Urinary bladder (tissue), 3 donors: ENCODE measurements at regions not wholly inside any gene's neighbourhood (a gene's known extent, or its start where the extent isn't known, plus 50 kb on each side); places are given as distances from the start of the nearest gene placed in this dataset.

Source experiments
- DNase-seq: peaks from one replicate; pipeline ENCODE4 v3.0.0-alpha.2; 2015; ENCODE audit errors: extremely low spot score
- H3K27ac ChIP-seq: one replicate; pipeline ENCODE4 v1.5.1; 2013; ENCODE audit warnings: low read depth, mild to moderate bottlenecking, moderate library complexity
- H3K36me3 ChIP-seq: one replicate; pipeline ENCODE4 v1.6.1; 2013; ENCODE audit warnings: mild to moderate bottlenecking, moderate library complexity; ENCODE audit not compliant: insufficient read depth
- H3K4me1 ChIP-seq: one replicate; pipeline ENCODE4 v1.6.1; 2013; ENCODE audit warnings: mild to moderate bottlenecking, moderate library complexity; ENCODE audit not compliant: insufficient read depth
- H3K4me3 ChIP-seq: one replicate; pipeline ENCODE4 v1.5.1; 2013; ENCODE audit warnings: low read depth, low read length
- WGBS: extraction: QIAGEN DNeasy Blood & Tissue Kit; methylation state at CpG from one replicate; pipeline ENCODE4 v1.1.7; 2013; 5-methylcytosine and 5-hydroxymethylcytosine counted together
- donor health status: healthy with polysubstance abuse.
- donor health status: healthy.

- Histone ChIP-seq H3K36me3 (no peaks in the 10 kb centered on the region), H3K27ac (no peak overlapping the region), H3K4me1 (no peaks in the 10 kb centered on the region), H3K4me3 (no peak overlapping the region)
- WGBS = 85% methylated on average over 5 of the region's 5 CpGs
- no peak for DNase-seq
These were observed 296.2 kb downstream of the FOXA2 start for GRCh38 chr20:22288156-22288555.

- H3K27ac ChIP-seq = no peak overlapping the region
- no peak for DNase-seq
- no peaks in the 10 kb centered on the region for H3K4me1 ChIP-seq
- H3K36me3 ChIP-seq = no peaks in the 10 kb centered on the region
- WGBS = 33% methylated on average over 1 of the region's 1 CpG
- H3K4me3 ChIP-seq = no peak overlapping the region
These were observed 298.8 kb downstream of the FOXA2 start for GRCh38 chr20:22285555-22285954.

- Histone ChIP-seq H3K27ac (no peak overlapping the region), H3K36me3 (no peaks in the 10 kb centered on the region), H3K4me1 (no peaks in the 10 kb centered on the region), H3K4me3 (no peak overlapping the region)
- WGBS = 85% methylated on average over 3 of the region's 3 CpGs
- DNase-seq = no peak
These were observed 301.7 kb downstream of the FOXA2 start for GRCh38 chr20:22282696-22283095.

GRCh38 chr20:22274330-22274729 is 310.0 kb downstream of the FOXA2 start:
- no peaks in the 10 kb centered on the region for H3K36me3 ChIP-seq
- no peaks in the 10 kb centered on the region for H3K4me1 ChIP-seq
- DNase-seq = no peak
- no peak overlapping the region for H3K27ac ChIP-seq
- WGBS = 64% methylated on average over 4 of the region's 4 CpGs
- no peak overlapping the region for H3K4me3 ChIP-seq

- H3K36me3 ChIP-seq = no peaks in the 10 kb centered on the region
- WGBS = 89% methylated on average over 2 of the region's 2 CpGs
These were observed 315.7 kb downstream of the FOXA2 start for GRCh38 chr20:22268675-22269074.

GRCh38 chr20:22264917-22265316 is 319.5 kb downstream of the FOXA2 start:
- H3K4me1 ChIP-seq = no peaks in the 10 kb centered on the region
- H3K4me3 ChIP-seq = no peak overlapping the region
- no peak overlapping the region for H3K27ac ChIP-seq
- 33% methylated on average over 4 of the region's 4 CpGs for WGBS
- no peaks in the 10 kb centered on the region for H3K36me3 ChIP-seq
- no peak for DNase-seq

More at GRCh38 chr20:22268675-22269074, 315.7 kb downstream of the FOXA2 start:
- no peak overlapping the region for H3K4me3 ChIP-seq
- H3K4me1 ChIP-seq = no peaks in the 10 kb centered on the region
- no peak overlapping the region for H3K27ac ChIP-seq
- no peak for DNase-seq

GRCh38 chr20:22260506-22260905 is 323.9 kb downstream of the FOXA2 start:
- no peak for DNase-seq
- WGBS = 22% methylated on average over 1 of the region's 1 CpG
- Histone ChIP-seq H3K4me1 (no peaks in the 10 kb centered on the region), H3K4me3 (no peak overlapping the region), H3K27ac (no peak overlapping the region), H3K36me3 (no peaks in the 10 kb centered on the region)

GRCh38 chr20:22257912-22258311 is 326.5 kb downstream of the FOXA2 start:
- 73% methylated on average over 6 of the region's 6 CpGs for WGBS
- Histone ChIP-seq H3K4me3 (no peak overlapping the region), H3K36me3 (no peaks in the 10 kb centered on the region), H3K27ac (no peak overlapping the region), H3K4me1 (no peaks in the 10 kb centered on the region)
- no peak for DNase-seq

GRCh38 chr20:22248051-22248667 is 336.2 kb downstream of the FOXA2 start:
- DNase-seq = no peak
- Histone ChIP-seq H3K36me3 (no peaks in the 10 kb centered on the region), H3K4me3 (no peak overlapping the region), H3K27ac (no peak overlapping the region), H3K4me1 (no peaks in the 10 kb centered on the region)
- 37% methylated on average over 5 of the region's 5 CpGs for WGBS

- WGBS = 57% methylated on average over 3 of the region's 3 CpGs
- no peak for DNase-seq
- Histone ChIP-seq H3K4me3 (no peak overlapping the region), H3K27ac (no peak overlapping the region), H3K4me1 (no peaks in the 10 kb centered on the region), H3K36me3 (no peaks in the 10 kb centered on the region)
These were observed 339.2 kb downstream of the FOXA2 start for GRCh38 chr20:22245139-22245538.

GRCh38 chr20:22243067-22243466 is 341.3 kb downstream of the FOXA2 start:
- 53% methylated on average over 5 of the region's 5 CpGs for WGBS
- H3K4me3 ChIP-seq = no peak overlapping the region
- DNase-seq = no peak
- no peaks in the 10 kb centered on the region for H3K4me1 ChIP-seq
- H3K27ac ChIP-seq = no peak overlapping the region
- no peaks in the 10 kb centered on the region for H3K36me3 ChIP-seq

GRCh38 chr20:22241609-22242008 is 342.8 kb downstream of the FOXA2 start:
- no peaks in the 10 kb centered on the region for H3K4me1 ChIP-seq
- no peak overlapping the region for H3K4me3 ChIP-seq
- no peaks in the 10 kb centered on the region for H3K36me3 ChIP-seq
- DNase-seq = no peak
- WGBS = 82% methylated on average over 1 of the region's 1 CpG
- H3K27ac ChIP-seq = no peak overlapping the region

GRCh38 chr20:22232923-22233322 is 351.4 kb downstream of the FOXA2 start:
- Histone ChIP-seq H3K4me3 (no peak overlapping the region), H3K36me3 (no peaks in the 10 kb centered on the region), H3K27ac (no peak overlapping the region), H3K4me1 (no peaks in the 10 kb centered on the region)
- DNase-seq = no peak

- DNase-seq = no peak
These were observed 351.9 kb downstream of the FOXA2 start for GRCh38 chr20:22232473-22232872.

More at GRCh38 chr20:22232473-22232872, 351.9 kb downstream of the FOXA2 start:
- WGBS = 10% methylated on average over 9 of the region's 9 CpGs
- Histone ChIP-seq H3K27ac (no peak overlapping the region), H3K4me1 (no peaks in the 10 kb centered on the region), H3K4me3 (no peak overlapping the region), H3K36me3 (no peaks in the 10 kb centered on the region)
